Activated CD4-positive, alpha-beta T cell treated with anti-CD3 and anti-CD28 coated beads for 36 hours (primary cell): ENCODE measurements at regions not wholly inside any gene's neighbourhood (a gene's known extent, or its start where the extent isn't known, plus 50 kb on each side); places are given as distances from the start of the nearest gene placed in this dataset.
"Not testable (repeated sequence)": the region's sequence is repeated elsewhere in the genome, so short reads cannot be mapped to it uniquely, and the experiment has no call there.

Experiments
- ATAC-seq: fragments of 200-7000 bp; cut with Tn5 transposase; one replicate; pipeline ENCODE4 v1.10.0; 2021; ENCODE audit warnings: mild to moderate bottlenecking, moderate library complexity
- CTCF ChIA-PET: fragments of 350-600 bp; sonication (Branson Sonifier 250); formaldehyde crosslinking; loops from one replicate; lab custom pipeline; 2021; ENCODE audit warnings: antibody characterized with exemption; lab: Charles Lee
- POLR2A ChIA-PET: fragments of 350-600 bp; sonication (Branson Sonifier 250); formaldehyde crosslinking; loops from one replicate; lab custom pipeline; 2021; ENCODE audit warnings: antibody characterized with exemption, inconsistent platforms; lab: Charles Lee
- DNase-seq: peaks from one replicate; pipeline ENCODE4 v3.0.0-alpha.2; 2020
- H3K27ac Mint-ChIP-seq: one replicate; pipeline ENCODE4 v1.8.0; 2021; ENCODE audit warnings: mixed read lengths
- H3K27me3 Mint-ChIP-seq: one replicate; pipeline ENCODE4 v1.8.0; 2021; ENCODE audit warnings: mixed read lengths
- H3K36me3 Mint-ChIP-seq: one replicate; pipeline ENCODE4 v1.8.0; 2021; ENCODE audit warnings: low read depth, mixed read lengths
- H3K4me1 Mint-ChIP-seq: one replicate; pipeline ENCODE4 v1.8.0; 2021; ENCODE audit warnings: mixed read lengths
- H3K4me3 Mint-ChIP-seq: one replicate; pipeline ENCODE4 v1.8.0; 2021; ENCODE audit warnings: mild to moderate bottlenecking, moderate library complexity, mixed read lengths
- H3K9me3 Mint-ChIP-seq: one replicate; pipeline ENCODE4 v1.8.0; 2021; ENCODE audit warnings: low read depth, mixed read lengths
- intact Hi-C, 2 experiments: fragments of 100-400 bp; cut with DNase I in 1 of 2; cut with micrococcal nuclease in 1 of 2; formaldehyde crosslinking; loops; one replicate each; pipeline versions ENCODE4 v1.14.2 to v1.15.1; 2022 to 2024; cut with DNase I, micrococcal nuclease

DNA sequence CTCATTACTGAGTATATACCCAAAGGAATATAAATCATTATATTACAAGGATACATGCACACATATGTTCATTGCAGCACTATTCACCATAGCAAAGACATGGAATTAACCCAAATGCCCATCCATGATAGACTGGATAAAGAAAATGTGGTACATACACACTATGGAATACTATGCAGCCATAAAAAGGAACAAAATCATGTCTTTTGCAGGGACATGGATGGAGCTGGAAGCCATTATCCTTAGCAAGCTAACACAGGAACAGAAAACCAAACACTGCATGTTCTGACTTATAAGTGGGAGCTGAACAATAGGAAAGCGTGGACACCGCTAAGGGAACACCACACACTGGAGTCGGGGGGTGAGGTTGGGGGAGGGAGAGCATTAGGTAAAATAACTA is 236.7 kb upstream of the NFIA start:
- H3K27me3 Mint-ChIP-seq, ATAC-seq, H3K4me3 Mint-ChIP-seq, H3K9me3 Mint-ChIP-seq, DNase-seq, H3K27ac Mint-ChIP-seq, POLR2A ChIA-PET, H3K36me3 Mint-ChIP-seq, H3K4me1 Mint-ChIP-seq: not testable (repeated sequence)
- CTCF ChIA-PET, result interaction anchor here (0.6 to 1.0 kb wide), 3 partner anchors 9 to 689 kb away, joined by 3 read pairs; no protein-coding TSS in a partner anchor
- intact Hi-C loops, result loop anchor here (5.0 kb wide), 2 partner anchors 742 to 1007 kb away; no protein-coding TSS in a partner anchor

DNA sequence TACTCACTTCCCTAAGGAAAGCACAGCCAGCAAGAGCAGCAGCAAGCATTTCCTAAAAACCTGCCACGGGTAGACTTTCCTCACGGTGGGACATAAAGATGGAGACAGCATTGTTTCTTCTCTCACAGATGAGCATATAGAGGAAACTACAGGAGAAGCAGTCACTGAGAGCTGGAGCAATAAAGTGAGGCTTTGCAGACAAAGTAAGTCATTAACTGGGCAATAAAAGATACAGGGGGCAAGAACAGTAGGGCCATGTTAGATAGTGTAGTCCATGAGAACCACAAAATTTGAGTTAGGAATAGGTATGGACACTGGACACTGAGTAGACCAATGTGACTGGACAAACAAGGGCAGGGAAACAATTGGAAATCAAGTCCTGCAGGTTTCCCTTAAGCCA is 240.1 kb upstream of the NFIA start:
- DNase-seq (no peak), ATAC-seq (no peak)
- Mint-ChIP-seq H3K9me3 (peaks cover 1% of the 10 kb centered on the region), H3K36me3 (no peaks in the 10 kb centered on the region), H3K4me1 (no peaks in the 10 kb centered on the region), H3K4me3 (no peak overlapping the region), H3K27me3 (peaks cover 9% of the 10 kb centered on the region), H3K27ac (no peak overlapping the region)
- POLR2A ChIA-PET, result no interaction called here
- intact Hi-C loops, result no loop called here
- CTCF ChIA-PET, result no interaction called here

DNA sequence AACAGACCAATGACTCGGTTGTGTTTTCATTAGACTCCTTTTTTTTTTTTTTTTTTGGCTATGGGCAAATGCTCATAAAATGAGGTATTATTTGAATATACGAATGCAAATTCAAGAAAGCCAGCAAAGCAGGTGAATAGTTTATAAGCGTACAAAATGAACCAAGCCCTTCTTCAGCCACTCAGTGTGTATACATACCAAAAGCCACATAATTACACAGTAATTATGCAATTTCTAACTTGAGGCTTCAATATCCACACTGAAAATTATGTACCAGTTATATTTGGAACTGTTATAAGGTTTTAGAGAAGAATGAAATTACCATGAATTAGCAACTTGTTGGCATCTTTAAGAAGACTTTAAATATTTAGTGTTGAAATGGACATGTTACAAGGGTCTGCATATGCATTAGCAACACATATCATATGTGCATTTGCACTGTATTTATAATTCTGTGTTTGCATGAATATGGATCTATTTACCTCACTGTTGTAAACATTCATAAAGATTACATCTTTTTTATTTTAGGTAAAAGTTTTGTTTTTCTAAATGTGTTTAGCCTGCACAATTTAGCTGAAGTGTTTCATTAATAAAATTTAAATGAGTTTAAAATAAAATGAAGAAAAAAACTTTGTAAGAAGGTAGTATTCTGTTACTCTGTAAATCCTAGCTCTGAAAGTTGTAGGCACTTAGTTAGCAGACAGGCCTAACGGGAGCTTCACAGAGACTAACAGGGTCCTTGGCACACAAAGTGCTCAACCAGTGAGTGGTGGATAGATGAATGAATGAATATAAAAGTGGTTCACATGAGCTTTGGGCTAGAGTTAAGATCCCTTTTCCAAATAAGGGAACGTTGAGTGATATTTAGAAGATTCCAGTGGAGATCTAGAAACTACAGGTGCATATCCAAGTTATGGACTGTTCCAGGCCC is 241.0 kb upstream of the NFIA start:
- no peak overlapping the region for H3K4me3 Mint-ChIP-seq
- no peaks in the 10 kb centered on the region for H3K4me1 Mint-ChIP-seq
- intact Hi-C loops, result no loop called here
- H3K9me3 Mint-ChIP-seq, result peaks cover 1% of the 10 kb centered on the region
- DNase-seq (no peak), ATAC-seq (no peak)
- CTCF ChIA-PET, result no interaction called here
- H3K27me3 Mint-ChIP-seq, result peaks cover 9% of the 10 kb centered on the region
- no peak overlapping the region for H3K27ac Mint-ChIP-seq
- no peaks in the 10 kb centered on the region for H3K36me3 Mint-ChIP-seq
- POLR2A ChIA-PET, result no interaction called here

DNA sequence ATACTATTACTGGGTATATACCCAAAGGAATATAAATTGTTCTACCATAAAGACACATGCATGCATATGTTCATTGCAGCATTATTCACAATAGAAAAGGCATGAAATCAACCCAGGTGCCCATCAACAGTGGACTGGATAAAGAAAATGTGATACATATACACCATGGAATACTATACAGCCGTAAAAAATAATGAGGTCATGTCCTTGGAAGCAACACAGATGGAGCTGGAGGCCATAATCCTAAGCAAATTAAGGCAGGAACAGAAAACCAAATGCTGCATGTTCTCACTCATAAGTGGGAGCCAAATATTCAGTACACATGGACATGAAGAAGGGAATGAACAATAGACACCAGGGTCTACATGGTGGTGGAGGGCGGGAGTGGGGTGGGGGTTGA is 241.9 kb upstream of the NFIA start:
- POLR2A ChIA-PET, intact Hi-C loops: not testable (repeated sequence)

DNA sequence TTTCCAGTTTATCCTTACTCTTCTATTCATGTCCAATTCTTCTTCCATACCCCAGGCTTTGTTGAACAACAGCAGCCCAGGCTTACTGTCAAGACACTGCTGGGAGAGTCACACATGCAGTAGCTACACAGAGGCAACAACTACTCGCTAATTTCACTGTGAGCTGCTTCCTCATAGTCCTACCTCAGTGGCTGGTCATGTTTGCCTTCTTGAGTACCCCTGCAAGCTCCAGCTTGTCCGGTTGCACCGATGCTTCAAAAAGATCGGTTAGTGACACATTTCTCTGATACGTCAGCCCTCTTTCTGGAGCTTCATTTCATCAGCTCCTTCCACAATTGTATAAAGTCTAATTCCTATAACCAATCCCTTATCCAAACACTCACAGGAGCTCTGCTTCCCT is 246.7 kb upstream of the NFIA start:
- Mint-ChIP-seq H3K9me3 (no peaks in the 10 kb centered on the region), H3K27ac (no peak overlapping the region), H3K36me3 (no peaks in the 10 kb centered on the region), H3K27me3 (peaks cover 16% of the 10 kb centered on the region), H3K4me1 (peaks cover 3% of the 10 kb centered on the region), H3K4me3 (no peak overlapping the region)
- CTCF ChIA-PET, result interaction anchor here (0.8 kb wide), 1 partner anchor 170 kb away, joined by 3 read pairs; no protein-coding TSS in a partner anchor
- intact Hi-C loops, result no loop called here
- no peak for DNase-seq
- POLR2A ChIA-PET, result no interaction called here
- ATAC-seq, result no peak

More for the DNA sequence above, 241.9 kb upstream of the NFIA start:
- H3K27ac Mint-ChIP-seq, CTCF ChIA-PET, H3K4me3 Mint-ChIP-seq, DNase-seq, H3K27me3 Mint-ChIP-seq, H3K9me3 Mint-ChIP-seq, H3K4me1 Mint-ChIP-seq, H3K36me3 Mint-ChIP-seq, ATAC-seq: not testable (repeated sequence)

DNA sequence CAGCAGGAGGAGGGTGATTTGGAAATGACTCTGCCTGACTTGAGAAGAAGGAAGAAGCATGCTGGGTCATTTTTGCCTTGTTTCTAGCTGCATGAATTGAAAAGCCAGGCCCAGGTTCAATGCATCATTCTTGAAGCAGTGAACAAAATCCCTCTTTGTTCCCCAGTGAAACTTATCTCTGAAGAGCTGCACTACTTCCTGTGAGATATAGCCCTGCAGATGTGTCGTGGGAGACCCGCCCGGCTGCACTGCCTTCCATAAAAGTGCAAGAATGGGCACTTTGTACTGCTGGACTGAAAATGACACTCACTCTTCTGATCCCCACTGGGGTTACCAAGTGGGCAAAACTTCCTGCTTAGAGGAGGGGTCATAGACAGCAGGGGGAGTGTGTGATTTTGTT is 249.2 kb upstream of the NFIA start:
- no peaks in the 10 kb centered on the region for H3K36me3 Mint-ChIP-seq
- peaks cover 3% of the 10 kb centered on the region for H3K4me1 Mint-ChIP-seq
- CTCF ChIA-PET, result interaction anchor here (1.1 kb wide), 1 partner anchor 134 kb away, joined by 3 read pairs; no protein-coding TSS in a partner anchor
- no peaks in the 10 kb centered on the region for H3K9me3 Mint-ChIP-seq
- POLR2A ChIA-PET, result no interaction called here
- no peak overlapping the region for H3K4me3 Mint-ChIP-seq
- H3K27ac Mint-ChIP-seq, result no peak overlapping the region
- intact Hi-C loops, result no loop called here
- DNase-seq, result no peak
- ATAC-seq, result no peak
- H3K27me3 Mint-ChIP-seq, result peaks cover 19% of the 10 kb centered on the region

DNA sequence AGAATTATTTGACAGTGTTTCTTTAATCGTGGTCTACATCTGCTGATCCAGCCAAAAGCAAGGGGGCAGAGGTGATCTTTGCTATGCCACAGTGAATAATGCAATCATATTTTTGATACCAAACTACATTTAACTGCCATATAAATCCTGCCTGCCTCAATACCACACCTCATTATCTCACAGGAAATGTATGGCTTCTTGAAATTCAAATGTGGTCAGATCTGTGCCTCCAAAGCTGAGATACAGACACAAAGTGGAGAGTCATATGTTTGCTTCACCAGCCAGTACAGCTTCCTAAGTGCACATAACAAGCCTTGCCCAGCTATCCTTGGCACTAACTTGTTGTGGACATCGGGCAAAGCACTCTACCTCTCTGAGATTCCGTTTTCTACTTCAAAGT is 250.0 kb upstream of the NFIA start:
- CTCF ChIA-PET, result interaction anchor here (1.1 kb wide), 1 partner anchor 133 kb away, joined by 3 read pairs; no protein-coding TSS in a partner anchor
- Mint-ChIP-seq H3K4me1 (peaks cover 3% of the 10 kb centered on the region), H3K9me3 (no peaks in the 10 kb centered on the region), H3K27ac (no peak overlapping the region), H3K27me3 (peaks cover 16% of the 10 kb centered on the region), H3K36me3 (no peaks in the 10 kb centered on the region), H3K4me3 (no peak overlapping the region)
- no peak for DNase-seq
- intact Hi-C loops, result no loop called here
- POLR2A ChIA-PET, result no interaction called here
- no peak for ATAC-seq

DNA sequence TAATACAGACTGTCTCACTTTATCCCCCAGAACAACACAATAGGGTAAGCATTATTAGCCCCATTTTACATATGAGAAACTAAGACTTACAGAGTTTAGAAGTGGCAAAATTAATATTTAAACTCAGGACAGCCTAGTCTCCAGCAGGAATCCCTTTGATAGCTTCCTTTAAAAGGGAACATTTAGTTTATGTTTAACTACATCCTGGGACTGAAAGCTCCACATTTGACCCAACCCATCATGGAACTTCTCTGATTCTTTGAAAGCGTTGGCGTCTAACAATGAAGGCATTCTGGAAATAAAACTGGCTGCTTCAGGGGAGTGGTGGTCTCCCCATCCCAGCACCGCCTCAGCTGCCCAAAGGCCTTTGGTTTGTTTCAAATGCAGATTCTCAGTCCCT is 250.6 kb upstream of the NFIA start:
- H3K36me3 Mint-ChIP-seq, result no peaks in the 10 kb centered on the region
- H3K4me3 Mint-ChIP-seq, result no peak overlapping the region
- ATAC-seq (no peak), DNase-seq (no peak)
- ChIA-PET CTCF (interaction anchor here (0.6 kb wide), 1 partner anchor 1073 kb away, joined by 4 read pairs; no protein-coding TSS in a partner anchor), POLR2A (no interaction called here)
- H3K27me3 Mint-ChIP-seq, result peaks cover 16% of the 10 kb centered on the region
- peaks cover 3% of the 10 kb centered on the region for H3K4me1 Mint-ChIP-seq
- peaks cover under 1% of the 10 kb centered on the region for H3K9me3 Mint-ChIP-seq
- intact Hi-C loops, result no loop called here
- no peak overlapping the region for H3K27ac Mint-ChIP-seq

DNA sequence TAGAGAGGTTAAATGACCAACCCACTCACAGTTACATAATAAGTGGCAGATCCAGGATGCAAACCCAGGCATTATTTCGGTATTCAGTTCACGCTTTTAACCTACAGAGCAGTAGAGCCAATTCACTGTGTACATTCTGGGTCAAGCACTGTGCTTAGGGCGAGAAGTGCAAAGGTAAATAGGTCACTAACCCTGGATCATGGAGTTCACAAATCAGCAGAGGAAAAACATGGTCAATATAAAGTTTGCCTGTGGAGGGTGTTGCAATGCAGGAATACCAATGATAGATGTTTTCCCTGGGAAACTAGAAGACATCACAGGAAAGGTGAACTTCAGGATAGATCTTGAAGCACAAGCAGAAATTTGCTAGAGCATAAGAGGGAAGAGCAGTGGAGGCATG is 253.4 kb upstream of the NFIA start:
- POLR2A ChIA-PET, result no interaction called here
- no peak overlapping the region for H3K27ac Mint-ChIP-seq

DNA sequence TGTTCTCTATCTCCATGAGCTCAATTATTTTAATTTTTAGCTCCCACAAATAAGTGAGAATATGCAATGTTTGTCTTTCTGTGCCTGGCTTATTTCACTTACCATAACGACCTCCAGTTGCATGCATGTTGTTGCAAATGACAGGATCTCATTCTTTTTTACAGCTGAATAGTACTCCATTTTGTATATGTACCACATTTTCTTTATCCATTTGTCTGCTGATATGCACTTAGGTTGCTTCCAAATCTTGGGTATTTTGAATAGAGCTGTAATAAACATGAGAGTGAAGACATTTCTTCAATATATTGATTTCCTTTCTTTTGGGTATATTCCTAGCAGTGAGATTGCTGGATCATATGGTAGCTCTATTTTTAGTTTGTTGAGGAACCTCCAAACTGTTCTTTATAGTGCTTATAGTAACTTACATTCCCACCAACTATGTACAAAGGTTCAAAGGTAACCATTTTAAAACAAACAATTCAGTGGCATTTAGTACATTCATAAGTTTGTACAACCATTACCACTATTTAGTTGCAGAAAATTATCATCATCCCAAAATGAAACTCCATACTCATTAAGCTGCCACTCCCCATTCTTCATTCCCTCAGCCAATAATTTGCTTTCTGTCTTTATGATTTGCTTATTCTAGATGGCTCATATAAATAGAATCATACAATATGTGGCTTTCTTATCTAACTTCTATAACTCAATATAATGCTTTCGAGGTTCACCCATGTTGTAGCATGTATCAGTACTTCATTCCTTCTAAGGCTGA is 255.9 kb upstream of the NFIA start:
- no peak for DNase-seq
- intact Hi-C loops, result no loop called here
- peaks cover 7% of the 10 kb centered on the region for H3K27me3 Mint-ChIP-seq
- no peaks in the 10 kb centered on the region for H3K4me1 Mint-ChIP-seq
- H3K4me3 Mint-ChIP-seq, result no peak overlapping the region
- H3K36me3 Mint-ChIP-seq, result no peaks in the 10 kb centered on the region
- no peak overlapping the region for H3K27ac Mint-ChIP-seq
- ATAC-seq, result no peak
- ChIA-PET POLR2A (no interaction called here), CTCF (interaction anchor here (1.3 to 1.6 kb wide), 2 partner anchors 8 to 22 kb away, joined by 3 to 4 read pairs; no protein-coding TSS in a partner anchor)
- peaks cover 7% of the 10 kb centered on the region for H3K9me3 Mint-ChIP-seq

More for the DNA sequence above, 253.4 kb upstream of the NFIA start:
- peaks cover 7% of the 10 kb centered on the region for H3K9me3 Mint-ChIP-seq
- no peak overlapping the region for H3K4me3 Mint-ChIP-seq
- H3K27me3 Mint-ChIP-seq, result peaks cover 16% of the 10 kb centered on the region
- DNase-seq (no peak), ATAC-seq (no peak)
- no peaks in the 10 kb centered on the region for H3K36me3 Mint-ChIP-seq
- H3K4me1 Mint-ChIP-seq, result peaks cover 3% of the 10 kb centered on the region
- intact Hi-C loops, result no loop called here
- CTCF ChIA-PET, result no interaction called here

DNA sequence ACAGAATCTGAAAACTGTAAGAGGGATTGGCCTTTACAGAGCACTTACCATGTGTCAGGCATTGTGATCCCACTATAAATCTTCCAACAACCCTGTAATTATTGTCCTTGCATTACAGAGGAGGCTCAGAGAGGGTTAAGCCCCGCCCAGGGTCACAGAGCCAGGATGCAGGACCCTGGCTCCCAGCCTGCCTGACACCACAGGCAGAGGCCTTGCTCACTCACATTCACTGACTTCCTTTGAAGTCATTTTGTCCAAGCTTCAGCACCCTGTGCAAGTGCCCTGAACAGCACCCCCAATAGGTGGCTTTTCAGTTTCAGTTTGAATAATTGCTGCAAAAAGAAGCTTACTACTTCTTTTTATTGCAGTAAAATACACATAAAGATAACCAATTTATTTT is 256.8 kb upstream of the NFIA start:
- ChIA-PET CTCF (interaction anchor here (1.0 to 1.6 kb wide), 3 partner anchors 9 to 43 kb away, joined by 3 to 4 read pairs (median 3); no protein-coding TSS in a partner anchor), POLR2A (no interaction called here)
- H3K36me3 Mint-ChIP-seq, result no peaks in the 10 kb centered on the region
- H3K4me3 Mint-ChIP-seq, result no peak overlapping the region
- DNase-seq (no peak), ATAC-seq (no peak)
- H3K27me3 Mint-ChIP-seq, result peaks cover 7% of the 10 kb centered on the region
- H3K9me3 Mint-ChIP-seq, result peaks cover 7% of the 10 kb centered on the region
- H3K4me1 Mint-ChIP-seq, result no peaks in the 10 kb centered on the region
- H3K27ac Mint-ChIP-seq, result no peak overlapping the region
- intact Hi-C loops, result no loop called here
